A673 (cell line): ENCODE measurements at regions not wholly inside any gene's neighbourhood (a gene's known extent, or its start where the extent isn't known, plus 50 kb on each side); places are given as distances from the start of the nearest gene placed in this dataset.

Experiments
- BruUV-seq: library from RNA; stranded (reverse); fragments of 400-500 nt; replicated peaks from 2 replicates; lab custom pipeline; 2021; lab: Mats Ljungman, UMichigan
- CTCF ChIA-PET: fragments of 300-600 bp; sonication (Branson Sonifier 250); formaldehyde crosslinking; loops from one replicate; lab custom pipeline; 2022; ENCODE audit warnings: antibody characterized with exemption; lab: Charles Lee
- POLR2A ChIA-PET: fragments of 300-600 bp; sonication (Branson Sonifier 250); formaldehyde crosslinking; loops from one replicate; lab custom pipeline; 2022; ENCODE audit warnings: antibody characterized with exemption; ENCODE audit not compliant: low non-redundant PET; lab: Charles Lee
- DNase-seq: peaks from one replicate; pipeline ENCODE4 v3.0.0-alpha.2; 2015; ENCODE audit warnings: low spot score
- H3K27ac ChIP-seq: fragments of 200-600 bp; sonication (generic); 2 replicates; pipeline ENCODE4 v1.5.1; 2016; ENCODE audit warnings: mixed run types, low read depth, mild to moderate bottlenecking, mixed read lengths, antibody characterized with exemption, low read length; ENCODE audit not compliant: poor library complexity, severe bottlenecking
- H3K27me3 ChIP-seq: fragments of 200-600 bp; sonication (generic); replicated peaks from 2 replicates; pipeline ENCODE4 v1.6.1; 2017; ENCODE audit warnings: mixed run types, low read depth, mild to moderate bottlenecking, mixed read lengths, antibody characterized with exemption, low read length; ENCODE audit not compliant: insufficient read depth, poor library complexity
- H3K36me3 ChIP-seq: fragments of 200-600 bp; sonication (generic); 2 replicates; pipeline ENCODE4 v1.6.1; 2016; ENCODE audit warnings: mixed run types, mild to moderate bottlenecking, mixed read lengths, antibody characterized with exemption, low read length; ENCODE audit not compliant: insufficient read depth, poor library complexity, severe bottlenecking
- H3K4me1 ChIP-seq: fragments of 200-600 bp; sonication (generic); 2 replicates; pipeline ENCODE4 v1.6.1; 2017; ENCODE audit warnings: mixed run types, mild to moderate bottlenecking, mixed read lengths, antibody characterized with exemption, low read length; ENCODE audit not compliant: insufficient read depth, poor library complexity, severe bottlenecking
- H3K4me3 ChIP-seq: fragments of 200-600 bp; sonication (generic); 2 replicates; pipeline ENCODE4 v1.5.1; 2016; ENCODE audit warnings: low read depth, mixed run types, mild to moderate bottlenecking, mixed read lengths, low read length; ENCODE audit not compliant: poor library complexity, severe bottlenecking
- H3K9me3 ChIP-seq: fragments of 200-600 bp; sonication (generic); 2 replicates; pipeline ENCODE4 v1.6.1; 2016; ENCODE audit warnings: mixed run types, low read depth, mild to moderate bottlenecking, mixed read lengths, antibody characterized with exemption, low read length; ENCODE audit not compliant: poor library complexity, severe bottlenecking
- EZH2 ChIP-seq: fragments of 200-600 bp; sonication (generic); IDR thresholded peaks from 2 replicates; pipeline ENCODE4 v1.6.1; 2017; ENCODE audit warnings: borderline replicate concordance, low read depth, mild to moderate bottlenecking, mixed read lengths, antibody characterized with exemption, low read length; ENCODE audit not compliant: poor library complexity, severe bottlenecking
- intact Hi-C: fragments of 100-400 bp; cut with micrococcal nuclease; formaldehyde crosslinking; loops from one replicate; pipeline ENCODE4 v1.10.0; 2022; ENCODE audit not compliant: unreplicated experiment
- TF ChIP-seq, protein P1 (sequence below): fragments of 300-800, 200-600 bp; sonication (generic); conservative IDR thresholded peaks from 2 replicates; pipeline ENCODE4 v1.5.1; 2017; ENCODE audit warnings: low read depth, mild to moderate bottlenecking, antibody characterized with exemption, low read length, moderate library complexity, mixed read lengths

DNA sequence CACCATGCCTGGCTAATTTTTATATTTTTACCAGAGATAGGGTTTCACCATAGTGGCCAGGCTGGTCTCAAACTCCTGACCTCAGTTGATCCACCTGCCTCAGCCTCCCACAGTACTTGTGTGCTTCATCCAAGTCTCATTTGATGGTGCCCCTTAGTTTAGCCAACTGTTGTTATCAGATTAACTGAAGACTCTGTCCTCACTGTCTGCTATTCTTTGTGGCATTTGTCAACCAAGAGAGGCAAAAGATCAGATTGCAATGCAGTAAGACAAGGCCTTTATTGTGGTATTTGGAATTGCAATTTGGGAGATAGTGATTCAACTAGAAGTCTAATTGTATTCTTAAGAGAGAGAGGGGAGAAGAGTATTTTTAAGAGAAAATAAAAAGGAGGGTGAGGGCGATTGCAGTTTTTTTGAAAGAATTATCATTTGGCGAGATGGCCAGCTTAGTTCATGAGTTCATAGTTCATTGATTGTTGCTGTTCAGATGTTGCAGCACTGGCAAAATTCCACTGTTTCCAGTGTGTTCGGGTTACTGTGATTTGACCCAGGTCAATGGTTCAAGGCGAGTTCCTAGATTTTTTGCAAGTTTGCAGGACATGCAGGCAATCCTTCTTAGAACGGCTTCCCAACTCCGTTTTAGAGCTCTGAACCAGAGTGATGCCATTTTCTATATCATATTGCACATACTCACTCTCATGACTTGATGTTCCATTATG lies 1156.9 kb downstream of the CDH9 start:
- TF ChIP-seq, protein P1, sequence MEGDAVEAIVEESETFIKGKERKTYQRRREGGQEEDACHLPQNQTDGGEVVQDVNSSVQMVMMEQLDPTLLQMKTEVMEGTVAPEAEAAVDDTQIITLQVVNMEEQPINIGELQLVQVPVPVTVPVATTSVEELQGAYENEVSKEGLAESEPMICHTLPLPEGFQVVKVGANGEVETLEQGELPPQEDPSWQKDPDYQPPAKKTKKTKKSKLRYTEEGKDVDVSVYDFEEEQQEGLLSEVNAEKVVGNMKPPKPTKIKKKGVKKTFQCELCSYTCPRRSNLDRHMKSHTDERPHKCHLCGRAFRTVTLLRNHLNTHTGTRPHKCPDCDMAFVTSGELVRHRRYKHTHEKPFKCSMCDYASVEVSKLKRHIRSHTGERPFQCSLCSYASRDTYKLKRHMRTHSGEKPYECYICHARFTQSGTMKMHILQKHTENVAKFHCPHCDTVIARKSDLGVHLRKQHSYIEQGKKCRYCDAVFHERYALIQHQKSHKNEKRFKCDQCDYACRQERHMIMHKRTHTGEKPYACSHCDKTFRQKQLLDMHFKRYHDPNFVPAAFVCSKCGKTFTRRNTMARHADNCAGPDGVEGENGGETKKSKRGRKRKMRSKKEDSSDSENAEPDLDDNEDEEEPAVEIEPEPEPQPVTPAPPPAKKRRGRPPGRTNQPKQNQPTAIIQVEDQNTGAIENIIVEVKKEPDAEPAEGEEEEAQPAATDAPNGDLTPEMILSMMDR = no peak
- TF ChIP-seq EZH2 = no peak
- CTCF ChIA-PET = no interaction called here
- Histone ChIP-seq H3K4me1 (no peaks in the 10 kb centered on the region), H3K36me3 (no peaks in the 10 kb centered on the region), H3K4me3 (no peak overlapping the region), H3K27ac (no peak overlapping the region), H3K27me3 (no peaks in the 10 kb centered on the region), H3K9me3 (peaks cover 7% of the 10 kb centered on the region)
- BruUV-seq = no TSS peak
- POLR2A ChIA-PET = no interaction called here
- intact Hi-C loops = no loop called here
- no peak for DNase-seq

DNA sequence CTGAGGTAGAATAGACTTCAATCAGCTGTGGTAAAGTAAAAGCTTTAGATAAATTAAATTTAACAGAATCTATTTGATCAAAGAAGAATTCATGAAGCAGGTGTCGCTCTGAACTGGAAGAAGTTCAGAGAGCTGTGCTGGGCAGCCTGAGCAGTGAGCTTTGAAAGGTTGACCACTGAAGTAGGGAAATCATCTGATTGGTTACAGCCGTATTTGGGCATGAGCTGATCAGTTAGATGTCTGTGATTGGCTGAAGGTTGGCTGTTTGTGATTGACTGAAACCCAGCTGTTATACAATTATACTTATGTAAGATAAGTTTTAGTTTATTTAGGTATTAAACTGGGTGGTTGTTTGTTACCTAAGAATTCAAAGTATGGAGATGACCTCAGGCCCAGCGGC lies 1174.6 kb downstream of the CDH9 start:
- H3K27me3 ChIP-seq = no peaks in the 10 kb centered on the region
- H3K27ac ChIP-seq = no peak overlapping the region
- POLR2A ChIA-PET = no interaction called here
- no TSS peak for BruUV-seq
- peaks cover 17% of the 10 kb centered on the region for H3K9me3 ChIP-seq
- TF ChIP-seq, protein P1 = no peak
- no peak for TF ChIP-seq EZH2
- no peaks in the 10 kb centered on the region for H3K36me3 ChIP-seq
- H3K4me1 ChIP-seq = no peaks in the 10 kb centered on the region
- no peak overlapping the region for H3K4me3 ChIP-seq
- CTCF ChIA-PET = no interaction called here
- intact Hi-C loops = no loop called here
- no peak for DNase-seq

DNA sequence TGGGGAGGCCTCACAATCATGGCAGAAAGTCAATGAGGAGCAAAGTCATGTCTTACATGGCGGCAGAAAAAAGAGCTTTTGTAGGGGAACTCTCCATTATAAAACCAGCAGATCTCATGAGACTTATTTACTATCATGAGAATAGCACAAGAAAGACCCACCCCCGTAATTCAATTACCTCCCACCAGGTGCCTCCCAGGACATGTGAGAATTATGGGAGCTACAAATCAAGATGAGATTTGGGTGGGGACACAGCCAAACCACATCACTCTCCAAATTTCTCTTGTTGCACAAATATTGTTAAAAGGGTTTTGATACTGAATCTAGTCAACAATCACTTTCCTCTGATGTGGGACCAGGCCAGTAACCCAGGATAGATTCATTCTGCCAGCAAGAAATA lies 1176.1 kb downstream of the CDH9 start:
- Histone ChIP-seq H3K27ac (no peak overlapping the region), H3K4me3 (no peak overlapping the region), H3K4me1 (no peaks in the 10 kb centered on the region), H3K27me3 (no peaks in the 10 kb centered on the region), H3K9me3 (peaks cover 12% of the 10 kb centered on the region), H3K36me3 (no peaks in the 10 kb centered on the region)
- peak; percentile 1 for DNase-seq
- no peak for TF ChIP-seq EZH2
- TF ChIP-seq, protein P1 = no peak
- ChIA-PET POLR2A (no interaction called here), CTCF (no interaction called here)
- intact Hi-C loops = no loop called here
- BruUV-seq = no TSS peak
